ENCODE measurements at regions not wholly inside any gene's neighbourhood (a gene's known extent, or its start where the extent isn't known, plus 50 kb on each side); places are given as distances from the start of the nearest gene placed in this dataset.

- TF ChIP-seq EP300 (IDR thresholded peaks at IDR 0.05), result no peak
- no peak overlapping the region for H3K27ac ChIP-seq
- H3K36me3 ChIP-seq, result no peaks in the 10 kb centered on the region
- DNase-seq, result no peak
- peaks cover 0 to 52% (median 17%) of the 10 kb centered on the region in 4 donors for H3K9me3 ChIP-seq
- no peaks in the 10 kb centered on the region for H3K27me3 ChIP-seq
- no peak overlapping the region for H3K4me3 ChIP-seq
- intact Hi-C loops (cut with DNase I; ENCODE audit: low total_unique reads), result no loop called here
- WGBS, 5 donors, result 78 to 100% (median 88%) methylated on average over 3 of the region's 3 CpGs
- no peaks in the 10 kb centered on the region for H3K4me1 ChIP-seq
These were observed 833.0 kb downstream of the TMEM182 start for GRCh38 chr2:103594823-103595222.

GRCh38 chr2:103605071-103605780 lies 843.4 kb downstream of the TMEM182 start:
- Histone ChIP-seq H3K27me3 (no peaks in the 10 kb centered on the region), H3K9me3 (peaks cover 0 to 17% (median 6%) of the 10 kb centered on the region in 4 donors), H3K4me3 (no peak overlapping the region), H3K36me3 (no peaks in the 10 kb centered on the region), H3K27ac (no peak overlapping the region), H3K4me1 (no peaks in the 10 kb centered on the region)
- no peak for DNase-seq
- intact Hi-C loops (cut with DNase I; ENCODE audit: low total_unique reads), result no loop called here
- WGBS, 5 donors, result 71 to 81% (median 75%) methylated on average over 7 of the region's 7 CpGs
- TF ChIP-seq CTCF (IDR thresholded peaks at IDR 0.05) (no peak), EP300 (IDR thresholded peaks at IDR 0.05) (no peak), POLR2AphosphoS5 (IDR thresholded peaks at IDR 0.05) (no peak)

- no peak for DNase-seq
- Histone ChIP-seq H3K36me3 (no peaks in the 10 kb centered on the region), H3K27me3 (no peaks in the 10 kb centered on the region), H3K27ac (no peak overlapping the region), H3K9me3 (peaks cover 0 to 13% (median 5%) of the 10 kb centered on the region in 4 donors), H3K4me3 (no peak overlapping the region), H3K4me1 (no peaks in the 10 kb centered on the region)
- WGBS, 5 donors, result 75 to 87% (median 83%) methylated on average over 5 of the region's 5 CpGs
- no peak for TF ChIP-seq POLR2A (IDR thresholded peaks at IDR 0.05)
- no peak for TF ChIP-seq CTCF (IDR thresholded peaks at IDR 0.05)
- TF ChIP-seq EP300 (IDR thresholded peaks at IDR 0.05), result no peak
- intact Hi-C loops (cut with DNase I; ENCODE audit: low total_unique reads), result no loop called here
These were observed 853.8 kb downstream of the TMEM182 start for GRCh38 chr2:103615611-103616105.

- TF ChIP-seq EP300 (IDR thresholded peaks at IDR 0.05) (no peak), POLR2A (IDR thresholded peaks at IDR 0.05) (no peak), POLR2AphosphoS5 (IDR thresholded peaks at IDR 0.05) (no peak), CTCF (IDR thresholded peaks at IDR 0.05) (no peak)
- intact Hi-C loops (cut with DNase I; ENCODE audit: low total_unique reads), result no loop called here
- H3K27me3 ChIP-seq, result no peaks in the 10 kb centered on the region
- no peak overlapping the region for H3K27ac ChIP-seq
- no peaks in the 10 kb centered on the region for H3K36me3 ChIP-seq
- H3K4me1 ChIP-seq, result no peaks in the 10 kb centered on the region
- no peak for DNase-seq
- H3K4me3 ChIP-seq, result no peak overlapping the region
- peaks cover 0 to 25% (median 11%) of the 10 kb centered on the region in 4 donors for H3K9me3 ChIP-seq
- WGBS, 5 donors, result 84 to 97% (median 92%) methylated on average over 4 of the region's 4 CpGs
These were observed 855.1 kb downstream of the TMEM182 start for GRCh38 chr2:103616891-103617290.

- Histone ChIP-seq H3K9me3 (peaks cover 0 to 38% (median 15%) of the 10 kb centered on the region in 4 donors), H3K4me1 (no peaks in the 10 kb centered on the region), H3K36me3 (no peaks in the 10 kb centered on the region), H3K4me3 (no peak overlapping the region), H3K27me3 (no peaks in the 10 kb centered on the region), H3K27ac (no peak overlapping the region)
- intact Hi-C loops (cut with DNase I; ENCODE audit: low total_unique reads), result no loop called here
- no peak for DNase-seq
- 71 to 89% (median 78%) methylated on average over 2 of the region's 2 CpGs for WGBS, 5 donors
- TF ChIP-seq CTCF (IDR thresholded peaks at IDR 0.05) (no peak), POLR2AphosphoS5 (IDR thresholded peaks at IDR 0.05) (no peak), POLR2A (IDR thresholded peaks at IDR 0.05) (no peak), EP300 (IDR thresholded peaks at IDR 0.05) (no peak)
These were observed 856.3 kb downstream of the TMEM182 start for GRCh38 chr2:103618112-103618511.
